Keratinocyte (primary cell): ENCODE measurements at regions not wholly inside any gene's neighbourhood (a gene's known extent, or its start where the extent isn't known, plus 50 kb on each side); places are given as distances from the start of the nearest gene placed in this dataset.

Experiments
- EZH2 ChIP-seq: IDR thresholded peaks from one replicate; pipeline ENCODE4 v1.6.1; 2012; ENCODE audit warnings: inconsistent platforms, mild to moderate bottlenecking, low read length, moderate library complexity
- TF ChIP-seq, protein P1 (sequence below), 3 experiments: IDR thresholded peaks in 1 of 3; conservative IDR thresholded peaks in 1 of 3; optimal IDR thresholded peaks in 1 of 3; 2 replicates in 2 of 3; 3 replicates in 1 of 3; pipeline versions ENCODE3 to v1.5.1; 2011; ENCODE audit warnings: low read length in 3 of 3, mild to moderate bottlenecking in 3 of 3, moderate library complexity in 2 of 3, control low read depth in 1 of 3, inconsistent platforms in 1 of 3; ENCODE audit not compliant: insufficient read depth in 2 of 3; ENCODE audit errors: extremely low read depth in 1 of 3

DNA sequence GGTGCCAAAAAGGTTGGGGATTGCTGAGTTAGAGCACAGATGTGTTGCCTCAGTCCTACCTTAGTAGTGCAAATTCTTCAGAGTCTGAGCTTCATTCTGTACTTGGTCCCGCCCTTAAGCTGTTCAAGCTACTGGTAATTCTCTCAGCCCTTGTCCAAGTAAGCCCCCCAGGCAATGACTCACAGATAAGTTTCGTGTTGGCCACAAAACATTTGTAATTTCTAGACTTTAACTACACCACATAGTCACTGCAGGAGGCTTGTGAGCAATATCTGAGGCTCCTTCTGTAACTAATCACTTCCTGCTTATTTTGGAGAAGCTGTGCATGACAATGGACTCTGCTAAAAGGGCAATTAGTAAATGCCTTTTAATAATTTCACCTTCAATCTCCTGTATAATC is 1420.5 kb downstream of the PCDH7 start:
- TF ChIP-seq, protein P1, sequence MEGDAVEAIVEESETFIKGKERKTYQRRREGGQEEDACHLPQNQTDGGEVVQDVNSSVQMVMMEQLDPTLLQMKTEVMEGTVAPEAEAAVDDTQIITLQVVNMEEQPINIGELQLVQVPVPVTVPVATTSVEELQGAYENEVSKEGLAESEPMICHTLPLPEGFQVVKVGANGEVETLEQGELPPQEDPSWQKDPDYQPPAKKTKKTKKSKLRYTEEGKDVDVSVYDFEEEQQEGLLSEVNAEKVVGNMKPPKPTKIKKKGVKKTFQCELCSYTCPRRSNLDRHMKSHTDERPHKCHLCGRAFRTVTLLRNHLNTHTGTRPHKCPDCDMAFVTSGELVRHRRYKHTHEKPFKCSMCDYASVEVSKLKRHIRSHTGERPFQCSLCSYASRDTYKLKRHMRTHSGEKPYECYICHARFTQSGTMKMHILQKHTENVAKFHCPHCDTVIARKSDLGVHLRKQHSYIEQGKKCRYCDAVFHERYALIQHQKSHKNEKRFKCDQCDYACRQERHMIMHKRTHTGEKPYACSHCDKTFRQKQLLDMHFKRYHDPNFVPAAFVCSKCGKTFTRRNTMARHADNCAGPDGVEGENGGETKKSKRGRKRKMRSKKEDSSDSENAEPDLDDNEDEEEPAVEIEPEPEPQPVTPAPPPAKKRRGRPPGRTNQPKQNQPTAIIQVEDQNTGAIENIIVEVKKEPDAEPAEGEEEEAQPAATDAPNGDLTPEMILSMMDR (optimal IDR thresholded peaks at IDR 0.05 in 1 of 3, IDR thresholded peaks at IDR 0.05 in 1 of 3, conservative IDR thresholded peaks at IDR 0.05 in 1 of 3; ENCODE audit: extremely low read depth in 1 of 3, insufficient read depth in 2 of 3, low read length in 3 of 3) = no peak
- no peak for TF ChIP-seq EZH2
